SK-N-SH (cell line): ENCODE measurements at regions not wholly inside any gene's neighbourhood (a gene's known extent, or its start where the extent isn't known, plus 50 kb on each side); places are given as distances from the start of the nearest gene placed in this dataset.

Experiments used
- CTCF ChIP-seq: fragments of 200-600 bp; sonication (generic); IDR thresholded peaks from 2 replicates; pipeline ENCODE4 v1.6.1; 2017; ENCODE audit warnings: antibody characterized with exemption, mild to moderate bottlenecking, moderate library complexity
- EZH2phosphoT487 ChIP-seq: fragments of 200-600 bp; sonication (generic); IDR thresholded peaks from 2 replicates; pipeline ENCODE4 v1.6.1; 2017; ENCODE audit warnings: low read depth, mixed run types, mild to moderate bottlenecking, antibody characterized with exemption, moderate library complexity, borderline replicate concordance
- GABPA ChIP-seq: IDR thresholded peaks from 2 replicates; pipeline ENCODE4 v1.4.0; 2012; ENCODE audit warnings: low read depth, mild to moderate bottlenecking
- NRF1 ChIP-seq: IDR thresholded peaks from 2 replicates; pipeline ENCODE4 v1.6.1; 2012; ENCODE audit warnings: low read depth, mild to moderate bottlenecking, low read length
- PBX3 ChIP-seq: IDR thresholded peaks from 2 replicates; pipeline ENCODE4; 2012
- POLR2AphosphoS5 ChIP-seq: IDR thresholded peaks from 2 replicates; pipeline ENCODE4 v1.6.1; 2012; ENCODE audit warnings: low read depth, low read length
- REST ChIP-seq: IDR thresholded peaks from 2 replicates; pipeline ENCODE4 v1.6.1; 2012; ENCODE audit warnings: mild to moderate bottlenecking, low read depth, low read length, moderate library complexity
- TCF12 ChIP-seq: IDR thresholded peaks from 2 replicates; pipeline ENCODE4 v1.4.0; 2012
- YY1 ChIP-seq: IDR thresholded peaks from 2 replicates; pipeline ENCODE4 v1.4.0; 2012; ENCODE audit warnings: low read depth, mild to moderate bottlenecking

DNA sequence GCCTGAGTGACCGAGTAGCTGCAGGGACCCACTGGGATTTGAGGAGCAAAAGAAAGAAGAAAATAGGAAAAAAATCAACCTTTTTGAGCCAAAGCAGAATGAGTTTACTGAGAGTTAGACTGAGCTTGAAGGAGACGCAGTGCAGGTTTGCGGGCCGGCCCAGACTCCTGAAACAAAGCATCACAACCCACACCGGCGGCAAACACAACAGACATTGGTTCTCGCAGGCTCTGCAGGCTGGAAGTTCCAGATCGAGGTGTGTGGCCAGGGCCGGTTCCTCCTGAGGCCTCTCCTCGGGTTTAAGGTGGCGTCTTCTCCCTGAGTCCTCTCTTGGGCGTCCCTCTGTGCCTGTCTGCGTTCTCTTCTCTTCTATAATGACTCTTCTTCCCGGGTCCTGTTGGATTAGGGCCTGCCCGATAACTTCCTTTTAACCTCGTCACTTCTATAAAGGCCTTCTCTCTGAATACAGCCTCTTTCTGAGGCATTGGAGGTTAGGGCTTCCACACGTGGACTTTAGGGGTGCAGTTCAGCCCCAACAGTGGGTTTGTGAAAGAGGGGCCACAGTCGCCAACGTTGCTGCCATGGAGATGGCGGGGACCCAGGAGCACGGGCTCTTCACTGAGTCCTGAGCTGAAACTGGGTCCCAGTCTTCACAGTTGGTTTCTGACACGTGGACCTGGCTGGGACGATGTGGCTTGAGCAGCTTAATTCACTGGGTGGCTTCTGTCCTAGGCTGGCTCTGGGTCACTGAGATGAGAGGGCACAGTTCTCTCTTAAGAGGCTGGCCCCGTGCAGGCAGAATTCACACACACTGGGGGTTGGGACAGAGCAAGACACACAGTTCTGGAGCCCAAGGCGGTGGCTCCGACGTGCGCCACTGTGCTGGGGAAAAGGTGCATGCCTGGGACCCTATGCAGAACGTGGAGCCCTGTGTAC, 1047.7 kb downstream of the BRD1 start:
- no peak for TF ChIP-seq POLR2AphosphoS5
- TF ChIP-seq CTCF: no peak
- no peak for TF ChIP-seq EZH2phosphoT487
- TF ChIP-seq PBX3: no peak
- TF ChIP-seq GABPA: no peak
- no peak for TF ChIP-seq NRF1
- no peak for TF ChIP-seq YY1
- TF ChIP-seq REST: no peak
- no peak for TF ChIP-seq TCF12
